ENCODE measurements at regions not wholly inside any gene's neighbourhood (a gene's known extent, or its start where the extent isn't known, plus 50 kb on each side); places are given as distances from the start of the nearest gene placed in this dataset.

GRCh38 chr6:114906096-114906495, 563.3 kb upstream of the HS3ST5 start:
- no peak for TF ChIP-seq CTCF (IDR thresholded peaks at IDR 0.05; ENCODE audit: unreplicated experiment)
- H3K9me3 Mint-ChIP-seq (ENCODE audit: unreplicated experiment) = no peaks in the 10 kb centered on the region
- ChIA-PET CTCF (interaction anchor here (0.7 kb wide), 1 partner anchor 25 kb away, joined by 3 read pairs; no protein-coding TSS in a partner anchor), POLR2A (no interaction called here)
- H3K4me1 Mint-ChIP-seq (ENCODE audit: insufficient read depth, unreplicated experiment) = no peaks in the 10 kb centered on the region
- intact Hi-C loops (cut with micrococcal nuclease) = no loop called here
- H3K4me3 Mint-ChIP-seq (ENCODE audit: unreplicated experiment) = no peak overlapping the region
- no peaks in the 10 kb centered on the region for H3K36me3 Mint-ChIP-seq (ENCODE audit: insufficient read depth, unreplicated experiment)
- no peaks in the 10 kb centered on the region for H3K27me3 Mint-ChIP-seq (ENCODE audit: insufficient read depth, unreplicated experiment)
- no peak overlapping the region for H3K27ac Mint-ChIP-seq (ENCODE audit: low read depth, unreplicated experiment)
- BruUV-seq (replicated peaks) = no TSS peak
- no peak for DNase-seq (ENCODE audit: unreplicated experiment)

- H3K9me3 Mint-ChIP-seq (ENCODE audit: unreplicated experiment) = no peaks in the 10 kb centered on the region
- BruUV-seq (replicated peaks) = no TSS peak
- H3K36me3 Mint-ChIP-seq (ENCODE audit: insufficient read depth, unreplicated experiment) = no peaks in the 10 kb centered on the region
- CTCF ChIA-PET = no interaction called here
- intact Hi-C loops (cut with micrococcal nuclease) = no loop called here
- no peak overlapping the region for H3K27ac Mint-ChIP-seq (ENCODE audit: low read depth, unreplicated experiment)
- no peak overlapping the region for H3K4me3 Mint-ChIP-seq (ENCODE audit: unreplicated experiment)
- POLR2A ChIA-PET = no interaction called here
- TF ChIP-seq CTCF (IDR thresholded peaks at IDR 0.05; ENCODE audit: unreplicated experiment) = no peak
- no peak for DNase-seq (ENCODE audit: unreplicated experiment)
- H3K4me1 Mint-ChIP-seq (ENCODE audit: insufficient read depth, unreplicated experiment) = no peaks in the 10 kb centered on the region
- H3K27me3 Mint-ChIP-seq (ENCODE audit: insufficient read depth, unreplicated experiment) = no peaks in the 10 kb centered on the region
Measured at GRCh38 chr6:114897536-114897935, 554.7 kb upstream of the HS3ST5 start.

- TF ChIP-seq CTCF (IDR thresholded peaks at IDR 0.05; ENCODE audit: unreplicated experiment) = no peak
- H3K4me1 Mint-ChIP-seq (ENCODE audit: insufficient read depth, unreplicated experiment) = no peaks in the 10 kb centered on the region
- POLR2A ChIA-PET = no interaction called here
- no peak overlapping the region for H3K27ac Mint-ChIP-seq (ENCODE audit: low read depth, unreplicated experiment)
- H3K27me3 Mint-ChIP-seq (ENCODE audit: insufficient read depth, unreplicated experiment) = no peaks in the 10 kb centered on the region
- CTCF ChIA-PET = no interaction called here
- BruUV-seq (replicated peaks) = no TSS peak
- H3K36me3 Mint-ChIP-seq (ENCODE audit: insufficient read depth, unreplicated experiment) = no peaks in the 10 kb centered on the region
- no peaks in the 10 kb centered on the region for H3K9me3 Mint-ChIP-seq (ENCODE audit: unreplicated experiment)
- intact Hi-C loops (cut with micrococcal nuclease) = no loop called here
- no peak for DNase-seq (ENCODE audit: unreplicated experiment)
- H3K4me3 Mint-ChIP-seq (ENCODE audit: unreplicated experiment) = no peak overlapping the region
Measured at GRCh38 chr6:114892211-114892610, 549.4 kb upstream of the HS3ST5 start.

GRCh38 chr6:114888241-114888640, 545.4 kb upstream of the HS3ST5 start:
- no peaks in the 10 kb centered on the region for H3K27me3 Mint-ChIP-seq (ENCODE audit: insufficient read depth, unreplicated experiment)
- no peak overlapping the region for H3K4me3 Mint-ChIP-seq (ENCODE audit: unreplicated experiment)
- intact Hi-C loops (cut with micrococcal nuclease) = no loop called here
- no peak overlapping the region for H3K27ac Mint-ChIP-seq (ENCODE audit: low read depth, unreplicated experiment)
- ChIA-PET CTCF (interaction anchor here (0.6 kb wide), 1 partner anchor 16 kb away, joined by 3 read pairs; no protein-coding TSS in a partner anchor), POLR2A (no interaction called here)
- no peaks in the 10 kb centered on the region for H3K9me3 Mint-ChIP-seq (ENCODE audit: unreplicated experiment)
- no TSS peak for BruUV-seq (replicated peaks)
- no peaks in the 10 kb centered on the region for H3K36me3 Mint-ChIP-seq (ENCODE audit: insufficient read depth, unreplicated experiment)
- no peak for DNase-seq (ENCODE audit: unreplicated experiment)
- no peaks in the 10 kb centered on the region for H3K4me1 Mint-ChIP-seq (ENCODE audit: insufficient read depth, unreplicated experiment)
- TF ChIP-seq CTCF (IDR thresholded peaks at IDR 0.05; ENCODE audit: unreplicated experiment) = no peak

All from MCF 10A (cell line).